ENCODE measurements at regions not wholly inside any gene's neighbourhood (a gene's known extent, or its start where the extent isn't known, plus 50 kb on each side); places are given as distances from the start of the nearest gene placed in this dataset.

DNA sequence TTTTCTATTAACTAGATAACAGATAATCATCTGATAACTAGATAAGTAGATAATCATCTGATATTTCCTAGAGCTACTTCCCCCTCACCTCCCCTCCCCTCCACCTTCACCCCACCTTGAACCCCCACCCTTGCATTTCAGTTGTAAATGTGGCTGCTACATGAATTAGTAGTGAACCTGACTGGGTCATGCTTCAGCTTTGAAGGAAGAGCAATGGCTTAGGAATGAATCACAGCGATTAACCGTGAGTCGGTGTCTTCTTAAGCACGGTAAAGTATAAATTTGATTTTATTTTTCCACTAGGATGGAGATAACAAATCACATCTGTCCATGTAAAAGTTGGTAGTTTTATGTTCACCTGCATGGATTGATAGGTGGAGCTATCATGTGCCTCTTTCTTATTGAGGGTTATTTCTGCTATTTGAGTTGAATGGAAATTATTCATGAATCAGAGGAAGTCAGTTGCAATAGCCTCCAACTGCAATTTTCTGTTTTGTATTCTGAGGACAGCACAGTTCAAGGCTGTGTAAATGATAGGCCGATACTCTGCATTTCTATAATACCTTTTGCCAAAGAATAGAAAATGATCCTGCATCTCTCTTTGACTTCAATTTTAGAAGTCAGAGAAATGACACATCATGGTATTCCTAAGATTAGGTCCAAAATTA lies 235.0 kb downstream of the PTGER3 start:
- ATAC-seq (ENCODE audit: low FRiP score) (no peak), DNase-seq (ENCODE audit: low spot score) (no peak)
- TF ChIP-seq, protein P1, sequence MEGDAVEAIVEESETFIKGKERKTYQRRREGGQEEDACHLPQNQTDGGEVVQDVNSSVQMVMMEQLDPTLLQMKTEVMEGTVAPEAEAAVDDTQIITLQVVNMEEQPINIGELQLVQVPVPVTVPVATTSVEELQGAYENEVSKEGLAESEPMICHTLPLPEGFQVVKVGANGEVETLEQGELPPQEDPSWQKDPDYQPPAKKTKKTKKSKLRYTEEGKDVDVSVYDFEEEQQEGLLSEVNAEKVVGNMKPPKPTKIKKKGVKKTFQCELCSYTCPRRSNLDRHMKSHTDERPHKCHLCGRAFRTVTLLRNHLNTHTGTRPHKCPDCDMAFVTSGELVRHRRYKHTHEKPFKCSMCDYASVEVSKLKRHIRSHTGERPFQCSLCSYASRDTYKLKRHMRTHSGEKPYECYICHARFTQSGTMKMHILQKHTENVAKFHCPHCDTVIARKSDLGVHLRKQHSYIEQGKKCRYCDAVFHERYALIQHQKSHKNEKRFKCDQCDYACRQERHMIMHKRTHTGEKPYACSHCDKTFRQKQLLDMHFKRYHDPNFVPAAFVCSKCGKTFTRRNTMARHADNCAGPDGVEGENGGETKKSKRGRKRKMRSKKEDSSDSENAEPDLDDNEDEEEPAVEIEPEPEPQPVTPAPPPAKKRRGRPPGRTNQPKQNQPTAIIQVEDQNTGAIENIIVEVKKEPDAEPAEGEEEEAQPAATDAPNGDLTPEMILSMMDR (IDR thresholded peaks at IDR 0.05): no peak

DNA sequence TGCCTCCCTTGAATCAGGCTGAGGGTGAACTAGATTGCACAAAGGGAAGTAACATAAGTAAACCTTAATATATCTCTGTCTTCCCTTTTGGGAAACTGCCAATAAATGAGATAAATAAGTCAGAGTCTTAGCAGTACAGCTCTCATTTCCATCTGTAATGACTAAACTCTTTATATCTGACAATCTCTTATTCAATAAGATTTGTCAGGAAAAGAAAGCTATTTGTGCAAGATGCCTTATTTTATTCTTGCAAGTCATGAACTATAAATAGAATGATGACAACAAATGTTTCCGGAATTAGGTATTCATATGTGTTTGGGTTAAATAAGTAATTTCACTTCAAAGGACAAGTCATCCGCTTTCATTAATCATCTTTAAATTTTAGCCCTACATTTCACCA lies 229.2 kb downstream of the PTGER3 start:
- TF ChIP-seq, protein P1 (IDR thresholded peaks at IDR 0.05): no peak
- DNase-seq (ENCODE audit: low spot score) (no peak), ATAC-seq (ENCODE audit: low FRiP score) (peak; percentile 88)

DNA sequence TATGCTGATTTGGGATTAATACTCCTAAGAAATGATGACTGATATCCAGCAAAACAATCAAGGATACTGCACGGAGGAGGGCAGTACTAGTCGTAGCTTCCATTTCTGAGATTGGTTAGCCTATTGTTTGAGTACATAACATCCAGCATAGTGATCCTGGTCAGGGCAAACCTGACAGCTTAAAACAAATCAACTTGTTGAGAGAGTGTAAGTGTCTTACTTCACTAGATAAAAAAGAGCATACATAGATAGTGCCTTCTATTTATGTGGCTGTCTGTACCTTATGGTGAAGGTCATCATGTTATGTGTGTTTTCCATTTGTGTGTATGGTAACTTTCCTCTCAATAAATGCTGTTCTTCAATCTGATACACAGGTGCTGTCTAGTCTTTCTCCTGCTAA lies 228.4 kb downstream of the PTGER3 start:
- peak; percentile 17 for ATAC-seq (ENCODE audit: low FRiP score)
- TF ChIP-seq, protein P1 (IDR thresholded peaks at IDR 0.05): no peak
- DNase-seq (ENCODE audit: low spot score): no peak

DNA sequence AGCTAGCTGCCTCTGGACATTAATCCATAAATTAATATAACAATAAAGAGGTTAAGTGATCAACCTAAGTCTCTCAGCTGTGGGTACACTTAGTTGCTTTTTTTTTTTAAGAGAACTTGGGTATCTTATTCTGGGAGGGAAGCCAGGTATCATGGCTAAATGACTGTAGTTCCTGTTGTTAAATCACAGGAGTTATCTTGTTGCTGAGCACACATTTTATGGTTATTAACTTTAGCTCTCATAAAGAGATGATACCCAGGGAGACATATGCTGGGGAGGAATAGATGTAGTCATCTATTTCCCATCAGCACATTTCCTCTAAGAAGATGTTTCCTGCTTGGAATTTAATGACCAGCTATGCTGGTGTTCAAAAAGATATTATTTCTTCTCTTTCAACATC lies 227.8 kb downstream of the PTGER3 start:
- TF ChIP-seq, protein P1 (IDR thresholded peaks at IDR 0.05): no peak
- ATAC-seq (ENCODE audit: low FRiP score) (peak; percentile 50), DNase-seq (ENCODE audit: low spot score) (no peak)

DNA sequence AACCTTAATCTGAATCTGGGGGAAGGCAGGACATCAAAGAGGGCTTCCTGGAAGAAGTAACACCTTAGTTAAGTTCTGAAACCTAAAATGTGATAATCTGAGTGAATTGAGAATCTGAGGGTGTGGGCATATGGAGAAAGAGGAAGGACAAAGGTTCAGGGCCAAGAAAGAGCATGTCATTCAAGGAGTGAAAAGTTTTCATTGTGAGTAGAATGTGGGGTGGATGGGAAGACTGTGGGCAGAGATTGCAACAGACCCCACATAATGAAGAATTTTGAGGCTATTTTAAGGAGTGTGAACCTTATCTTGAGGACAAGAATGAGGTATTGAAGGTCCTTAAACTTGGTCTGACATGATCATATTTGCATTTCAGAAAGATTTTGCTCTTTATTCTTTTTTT lies 227.2 kb downstream of the PTGER3 start:
- TF ChIP-seq, protein P1 (IDR thresholded peaks at IDR 0.05): no peak
- no peak for DNase-seq (ENCODE audit: low spot score)
- no peak for ATAC-seq (ENCODE audit: low FRiP score)

DNA sequence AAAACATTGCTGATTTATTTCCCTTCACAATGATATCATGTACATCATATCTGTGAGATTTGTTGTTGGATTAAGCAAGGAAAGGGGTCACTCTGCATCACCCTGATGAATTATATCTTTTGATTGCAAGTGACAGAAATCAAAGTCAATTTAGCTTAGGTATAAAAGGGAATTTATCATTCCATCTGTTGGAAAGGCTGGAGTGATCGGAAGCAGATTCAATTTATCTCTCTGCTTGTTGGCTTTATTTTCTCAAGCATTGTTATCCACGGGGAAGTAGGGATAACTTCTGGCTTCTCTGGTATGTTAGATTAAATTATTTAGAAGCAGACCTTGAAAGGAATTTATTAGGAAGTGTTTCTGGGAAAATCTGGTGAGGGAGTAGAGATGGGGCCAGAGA lies 226.6 kb downstream of the PTGER3 start:
- DNase-seq (ENCODE audit: low spot score) (no peak), ATAC-seq (ENCODE audit: low FRiP score) (no peak)
- TF ChIP-seq, protein P1 (IDR thresholded peaks at IDR 0.05): no peak

DNA sequence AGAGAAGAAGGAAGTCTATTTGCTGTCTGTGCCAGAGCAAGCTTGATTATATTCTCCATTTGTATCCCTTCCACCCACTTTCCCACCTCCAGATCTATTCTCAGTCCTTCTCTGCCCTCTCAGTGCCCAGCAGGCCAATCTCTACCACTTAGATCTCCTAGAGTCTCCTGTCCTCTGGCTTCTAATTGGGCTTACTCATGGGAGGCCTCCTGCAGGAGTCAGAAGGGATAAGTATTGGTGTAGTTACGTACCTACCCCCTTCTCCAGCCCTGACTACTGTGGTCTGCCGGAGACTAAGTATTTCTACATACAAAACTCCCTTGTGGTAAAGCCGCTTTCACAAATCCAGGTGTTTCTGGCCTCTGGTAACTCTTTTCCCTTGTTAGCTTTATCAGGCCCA lies 221.2 kb downstream of the PTGER3 start:
- TF ChIP-seq, protein P1 (IDR thresholded peaks at IDR 0.05): no peak
- ATAC-seq (ENCODE audit: low FRiP score) (no peak), DNase-seq (ENCODE audit: low spot score) (no peak)
